Neuronal stem cell (in vitro differentiated cells): ENCODE measurements at regions not wholly inside any gene's neighbourhood (a gene's known extent, or its start where the extent isn't known, plus 50 kb on each side); places are given as distances from the start of the nearest gene placed in this dataset.

Source experiments
- DNase-seq: peaks from one replicate; pipeline ENCODE4 v3.0.0-alpha.2; 2013; ENCODE audit warnings: low spot score
- H2AFZ ChIP-seq: one replicate; pipeline ENCODE4 v1.6.1; 2013; ENCODE audit warnings: mild to moderate bottlenecking, low read length, inconsistent platforms
- H2AK5ac ChIP-seq: 2 replicates; pipeline ENCODE4 v1.6.1; 2013; ENCODE audit warnings: low read depth, mild to moderate bottlenecking, inconsistent platforms, low read length, moderate library complexity, mixed read lengths
- H2BK120ac ChIP-seq: 2 replicates; pipeline ENCODE4 v1.6.1; 2013; ENCODE audit warnings: low read depth, mild to moderate bottlenecking, inconsistent platforms, low read length, moderate library complexity, mixed read lengths
- H2BK12ac ChIP-seq: one replicate; pipeline ENCODE4 v1.6.1; 2013; ENCODE audit warnings: low read length, inconsistent platforms
- H2BK15ac ChIP-seq: 2 replicates; pipeline ENCODE4 v1.6.1; 2013; ENCODE audit warnings: mild to moderate bottlenecking, low read length, inconsistent platforms, mixed read lengths
- H2BK5ac ChIP-seq: one replicate; pipeline ENCODE4 v1.6.1; 2013; ENCODE audit warnings: inconsistent platforms, mild to moderate bottlenecking, low read length, moderate library complexity
- H3K14ac ChIP-seq: one replicate; pipeline ENCODE4 v1.6.1; 2013; ENCODE audit warnings: low read length, inconsistent platforms
- H3K18ac ChIP-seq: 2 replicates; pipeline ENCODE4 v1.6.1; 2013; ENCODE audit warnings: low read length, inconsistent platforms
- H3K23ac ChIP-seq: 2 replicates; pipeline ENCODE4 v1.6.1; 2013; ENCODE audit warnings: low read depth, mild to moderate bottlenecking, mixed read lengths, low read length, inconsistent platforms; ENCODE audit not compliant: poor library complexity
- H3K27ac ChIP-seq: replicated peaks from 3 replicates; pipeline ENCODE4 v1.5.1; 2013; ENCODE audit warnings: low read length, inconsistent platforms
- H3K27me3 ChIP-seq, 3 experiments: 2 replicates each; pipeline ENCODE4 v1.6.1; 2013; ENCODE audit warnings: low read length in 3 of 3, mild to moderate bottlenecking in 2 of 3, inconsistent platforms in 1 of 3, low read depth in 1 of 3, mixed read lengths in 1 of 3, moderate library complexity in 1 of 3; ENCODE audit not compliant: control insufficient read depth in 3 of 3, insufficient read depth in 3 of 3
- H3K36me3 ChIP-seq, 2 donors: replicated peaks in 1 of 2; 2 replicates each; pipeline ENCODE4 v1.6.1; 2013; ENCODE audit warnings: low read length in 2 of 2; ENCODE audit not compliant: control insufficient read depth in 2 of 2, insufficient read depth in 2 of 2
- H3K4ac ChIP-seq: 2 replicates; pipeline ENCODE4 v1.6.1; 2013; ENCODE audit warnings: inconsistent platforms, mild to moderate bottlenecking, low read length, moderate library complexity
- H3K4me1 ChIP-seq, 2 donors: 1 replicate in 1 of 2; 2 replicates in 1 of 2; pipeline ENCODE4 v1.6.1; 2013; ENCODE audit warnings: low read length in 2 of 2, low read depth in 1 of 2; ENCODE audit not compliant: control insufficient read depth in 2 of 2, insufficient read depth in 1 of 2
- H3K4me2 ChIP-seq: one replicate; pipeline ENCODE4 v1.6.1; 2013; ENCODE audit warnings: mild to moderate bottlenecking, low read length, inconsistent platforms; ENCODE audit not compliant: insufficient read depth, poor library complexity, severe bottlenecking
- H3K4me3 ChIP-seq, 2 donors: 2 replicates each; pipeline ENCODE4 v1.5.1; 2013; ENCODE audit warnings: low read length in 2 of 2, mild to moderate bottlenecking in 2 of 2, inconsistent platforms in 1 of 2, moderate library complexity in 1 of 2
- H3K79me1 ChIP-seq: one replicate; pipeline ENCODE4 v1.6.1; 2013; ENCODE audit warnings: low read depth, mild to moderate bottlenecking, inconsistent platforms, low read length, moderate library complexity
- H3K9ac ChIP-seq: one replicate; pipeline ENCODE4 v1.6.1; 2013; ENCODE audit warnings: mild to moderate bottlenecking, low read depth, low read length, inconsistent platforms; ENCODE audit not compliant: poor library complexity
- H3K9me3 ChIP-seq, 2 donors: replicated peaks in 1 of 2; 2 replicates each; pipeline versions ENCODE3 to v1.6.1; 2013; ENCODE audit warnings: low read length in 2 of 2, mild to moderate bottlenecking in 2 of 2, inconsistent platforms in 1 of 2, low read depth in 1 of 2, mixed read lengths in 1 of 2, moderate library complexity in 1 of 2; ENCODE audit not compliant: control insufficient read depth in 2 of 2, insufficient read depth in 1 of 2
- H4K8ac ChIP-seq: one replicate; pipeline ENCODE4 v1.6.1; 2013; ENCODE audit warnings: low read depth, mild to moderate bottlenecking, inconsistent platforms, low read length, moderate library complexity
- H4K91ac ChIP-seq: one replicate; pipeline ENCODE4 v1.6.1; 2013; ENCODE audit warnings: low read length, low read depth, mild to moderate bottlenecking, inconsistent platforms; ENCODE audit not compliant: poor library complexity
- WGBS, 2 donors: extraction: QIAGEN DNeasy Blood & Tissue Kit; methylation state at CpG; one replicate each; pipeline ENCODE4 v1.1.7; 2013; ENCODE audit warnings: missing lambda C conversion rate in 2 of 2, mixed read lengths in 1 of 2; ENCODE audit not compliant: insufficient read length in 2 of 2, insufficient replicate concordance in 1 of 2; ENCODE audit errors: extremely low coverage in 2 of 2; 5-methylcytosine and 5-hydroxymethylcytosine counted together

GRCh38 chr4:173661001-173661400 lies 131.0 kb upstream of the HAND2 start:
- H3K9me3 ChIP-seq: peaks cover 0 to 1% of the 10 kb centered on the region in 2 donors
- no peak overlapping the region for H2AK5ac ChIP-seq
- no peak overlapping the region for H2BK120ac ChIP-seq
- no peak overlapping the region for H2BK15ac ChIP-seq
- no peaks in the 10 kb centered on the region for H3K27me3 ChIP-seq
- no peaks in the 10 kb centered on the region for H3K4me1 ChIP-seq
- H3K4me3 ChIP-seq: no peak overlapping the region
- no peak overlapping the region for H3K9ac ChIP-seq
- no peak overlapping the region for H4K8ac ChIP-seq
- H3K4ac ChIP-seq: no peak overlapping the region
- H3K36me3 ChIP-seq: no peaks in the 10 kb centered on the region
- H3K18ac ChIP-seq: no peak overlapping the region
- no peak overlapping the region for H3K14ac ChIP-seq
- no peak overlapping the region for H2BK5ac ChIP-seq
- no peaks in the 10 kb centered on the region for H3K79me1 ChIP-seq
- H3K4me2 ChIP-seq: no peak overlapping the region
- H4K91ac ChIP-seq: no peak overlapping the region
- no peak overlapping the region for H3K23ac ChIP-seq
- H2BK12ac ChIP-seq: no peak overlapping the region
- H2AFZ ChIP-seq: no peak overlapping the region
- no peak for DNase-seq
- no peak overlapping the region for H3K27ac ChIP-seq

- Histone ChIP-seq H4K91ac (no peak overlapping the region), H3K9me3 (no peaks in the 10 kb centered on the region), H4K8ac (no peak overlapping the region), H3K14ac (no peak overlapping the region), H2BK15ac (no peak overlapping the region), H3K4me3 (no peak overlapping the region), H3K79me1 (no peaks in the 10 kb centered on the region), H3K18ac (no peak overlapping the region), H3K9ac (no peak overlapping the region), H2BK120ac (no peak overlapping the region), H2AFZ (no peak overlapping the region), H3K4me1 (no peaks in the 10 kb centered on the region), H3K4me2 (no peak overlapping the region), H3K4ac (no peak overlapping the region), H3K27me3 (no peaks in the 10 kb centered on the region), H2BK12ac (no peak overlapping the region), H3K23ac (no peak overlapping the region), H2AK5ac (no peak overlapping the region), H2BK5ac (no peak overlapping the region), H3K27ac (no peak overlapping the region), H3K36me3 (no peaks in the 10 kb centered on the region)
- DNase-seq: no peak
- WGBS, 2 donors: no CpG with 5 or more reads among the region's 4 CpGs
These were observed 126.9 kb upstream of the HAND2 start for GRCh38 chr4:173656898-173657297.

- H3K4me3 ChIP-seq: no peak overlapping the region
- no peak overlapping the region for H4K91ac ChIP-seq
- no peak overlapping the region for H2AFZ ChIP-seq
- H3K9me3 ChIP-seq: no peaks in the 10 kb centered on the region
- no peak overlapping the region for H3K23ac ChIP-seq
- H3K27me3 ChIP-seq: no peaks in the 10 kb centered on the region
- no peak overlapping the region for H3K18ac ChIP-seq
- H3K4me2 ChIP-seq: no peak overlapping the region
- no peak overlapping the region for H3K27ac ChIP-seq
- H2AK5ac ChIP-seq: no peak overlapping the region
- H4K8ac ChIP-seq: no peak overlapping the region
- H3K14ac ChIP-seq: no peak overlapping the region
- H3K9ac ChIP-seq: no peak overlapping the region
- no peak overlapping the region for H2BK5ac ChIP-seq
- H3K36me3 ChIP-seq: no peaks in the 10 kb centered on the region
- H2BK120ac ChIP-seq: no peak overlapping the region
- no peak overlapping the region for H2BK15ac ChIP-seq
- H3K4me1 ChIP-seq: no peaks in the 10 kb centered on the region
- no CpG with 5 or more reads among the region's 6 CpGs for WGBS, 2 donors
- no peak for DNase-seq
- H3K4ac ChIP-seq: no peak overlapping the region
- no peak overlapping the region for H2BK12ac ChIP-seq
- H3K79me1 ChIP-seq: no peaks in the 10 kb centered on the region
These were observed 122.4 kb upstream of the HAND2 start for GRCh38 chr4:173652283-173652931.

GRCh38 chr4:173651651-173652282 lies 121.7 kb upstream of the HAND2 start:
- Histone ChIP-seq H3K18ac (no peak overlapping the region), H2AFZ (no peak overlapping the region), H3K4me2 (no peak overlapping the region), H3K14ac (no peak overlapping the region), H2AK5ac (no peak overlapping the region), H3K4me1 (no peaks in the 10 kb centered on the region), H3K27me3 (no peaks in the 10 kb centered on the region), H2BK15ac (no peak overlapping the region), H4K8ac (no peak overlapping the region), H3K9me3 (no peaks in the 10 kb centered on the region), H4K91ac (no peak overlapping the region), H2BK120ac (no peak overlapping the region), H3K23ac (no peak overlapping the region), H3K27ac (no peak overlapping the region), H2BK12ac (no peak overlapping the region), H3K36me3 (no peaks in the 10 kb centered on the region), H3K4ac (no peak overlapping the region), H2BK5ac (no peak overlapping the region), H3K9ac (no peak overlapping the region), H3K4me3 (no peak overlapping the region), H3K79me1 (no peaks in the 10 kb centered on the region)
- no CpG with 5 or more reads among the region's 7 CpGs for whole genome bisulfite sequencing, 2 donors
- no peak for DNase-seq
